Esophagus squamous epithelium (tissue), 4 donors: ENCODE measurements at regions not wholly inside any gene's neighbourhood (a gene's known extent, or its start where the extent isn't known, plus 50 kb on each side); places are given as distances from the start of the nearest gene placed in this dataset.

ENCODE experiments used
- CTCF ChIP-seq, 6 experiments: fragments of 450-650 bp in 4 of 6; fragments of 200-600 bp in 2 of 6; sonication (generic) in 2 of 6; IDR thresholded peaks; one replicate each; pipeline ENCODE4 v1.5.1; 2016 to 2019; ENCODE audit warnings: antibody characterized with exemption in 6 of 6, mild to moderate bottlenecking in 4 of 6, moderate library complexity in 4 of 6
- POLR2A ChIP-seq, 4 donors: fragments of 450-650 bp; IDR thresholded peaks; one replicate each; pipeline ENCODE4 v1.6.1; 2017; ENCODE audit warnings: antibody characterized with exemption in 4 of 4, mild to moderate bottlenecking in 4 of 4, moderate library complexity in 3 of 4

- TF ChIP-seq CTCF (IDR thresholded peaks at IDR 0.05) (no peak), POLR2A (IDR thresholded peaks at IDR 0.05) (no peak)
Measured at GRCh38 chr12:77477907-77478533, 352.7 kb upstream of the NAV3 start.
